ENCODE measurements at regions not wholly inside any gene's neighbourhood (a gene's known extent, or its start where the extent isn't known, plus 50 kb on each side); places are given as distances from the start of the nearest gene placed in this dataset.

GRCh38 chr13:58843567-58843966, 1212.0 kb downstream of the PCDH17 start:
- no peak for TF ChIP-seq REST (IDR thresholded peaks at IDR 0.05; ENCODE audit: insufficient read depth in 1 of 2, low read depth in 2 of 2, low read length in 2 of 2)
- no peak for TF ChIP-seq TAF1 (IDR thresholded peaks at IDR 0.05; ENCODE audit: borderline replicate concordance, insufficient read depth, low read length)
- no peak for TF ChIP-seq POLR2AphosphoS5 (IDR thresholded peaks at IDR 0.05; ENCODE audit: low read depth, low read length)
